CMK (cell line): ENCODE measurements at regions not wholly inside any gene's neighbourhood (a gene's known extent, or its start where the extent isn't known, plus 50 kb on each side); places are given as distances from the start of the nearest gene placed in this dataset.

ENCODE experiments used
- DNase-seq: peaks from one replicate; pipeline ENCODE4 v3.0.0-alpha.2; 2010; ENCODE audit warnings: low read depth

GRCh38 chr18:7415081-7415894, 151.8 kb upstream of the PTPRM start:
- no peak for DNase-seq

DNA sequence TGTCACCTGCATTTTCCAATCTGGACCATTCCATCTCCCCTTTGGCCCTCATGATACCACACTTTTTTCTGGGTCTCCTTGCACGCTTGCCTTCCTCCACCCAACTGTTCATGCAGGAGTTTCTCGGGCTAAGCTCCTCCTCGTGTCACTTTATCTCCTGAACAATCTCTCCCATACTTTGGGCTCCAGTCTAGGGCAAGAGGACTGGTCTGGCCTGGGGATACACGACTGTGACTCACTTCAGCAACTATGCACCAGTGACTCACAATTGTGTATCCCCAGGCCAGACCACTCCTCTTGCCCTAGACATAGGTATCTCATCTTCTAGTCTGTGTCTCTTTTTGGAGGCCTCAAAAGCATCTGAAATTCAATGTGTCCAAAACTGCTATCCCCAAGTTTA, 149.4 kb upstream of the PTPRM start:
- DNase-seq: no peak

DNA sequence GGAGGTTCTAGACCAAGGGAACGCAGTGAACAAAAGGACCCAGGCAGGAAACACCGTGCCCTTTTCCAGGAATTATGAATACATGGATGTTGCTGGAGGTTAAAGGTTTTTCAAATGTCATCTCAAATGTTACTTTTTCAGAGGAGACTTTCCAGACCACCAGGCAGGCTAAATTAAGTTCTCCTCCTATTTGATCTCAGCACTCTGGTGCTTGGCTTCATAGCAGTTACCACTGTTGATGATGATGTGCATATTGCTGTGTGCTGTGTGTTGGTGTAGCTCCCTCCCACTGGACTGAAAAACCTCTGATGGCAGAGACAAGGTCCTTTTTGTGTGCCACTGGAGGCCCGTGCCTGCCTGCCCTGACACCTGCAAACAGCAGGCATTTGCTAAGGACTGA, 137.3 kb upstream of the PTPRM start:
- no peak for DNase-seq

DNA sequence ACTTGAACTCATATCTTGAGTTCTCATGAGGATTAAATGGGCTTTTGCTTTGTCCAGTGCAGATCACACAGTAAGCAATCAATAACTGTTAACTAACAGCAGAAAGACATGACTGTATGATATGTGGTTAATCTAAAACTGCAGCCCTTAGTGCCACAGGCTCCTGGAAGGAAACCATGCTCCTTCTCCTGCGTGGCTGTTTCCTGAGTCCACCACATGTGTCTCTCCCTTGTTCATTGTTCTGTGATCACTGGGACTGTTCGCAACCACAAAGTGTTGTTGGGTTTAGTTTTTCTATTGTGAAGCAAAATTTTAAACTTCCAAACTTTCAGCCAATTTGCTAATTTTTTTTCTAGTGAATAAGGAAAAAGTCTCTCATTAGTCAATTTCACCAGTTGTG, 130.9 kb upstream of the PTPRM start:
- DNase-seq: no peak

GRCh38 chr18:7437870-7438269, 129.2 kb upstream of the PTPRM start:
- no peak for DNase-seq

DNA sequence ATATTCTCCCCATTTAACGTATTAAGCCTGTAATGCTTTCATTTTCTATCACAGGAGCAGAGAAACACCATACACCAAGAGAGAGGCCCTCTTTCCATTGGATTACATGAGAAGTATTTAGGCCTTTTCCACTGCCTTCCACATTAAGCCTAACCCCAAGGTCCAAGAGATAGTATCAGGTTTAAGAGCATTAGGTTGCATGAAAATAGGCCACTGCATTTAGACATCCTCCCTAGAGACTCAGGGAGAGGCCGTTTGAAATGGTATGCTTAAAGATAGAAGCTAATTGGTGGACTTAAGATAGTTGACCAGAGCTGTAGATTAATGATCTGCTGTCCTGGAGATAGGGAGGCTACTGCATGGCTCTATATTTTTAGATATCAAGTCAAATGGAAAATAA, 128.5 kb upstream of the PTPRM start:
- DNase-seq: no peak

DNA sequence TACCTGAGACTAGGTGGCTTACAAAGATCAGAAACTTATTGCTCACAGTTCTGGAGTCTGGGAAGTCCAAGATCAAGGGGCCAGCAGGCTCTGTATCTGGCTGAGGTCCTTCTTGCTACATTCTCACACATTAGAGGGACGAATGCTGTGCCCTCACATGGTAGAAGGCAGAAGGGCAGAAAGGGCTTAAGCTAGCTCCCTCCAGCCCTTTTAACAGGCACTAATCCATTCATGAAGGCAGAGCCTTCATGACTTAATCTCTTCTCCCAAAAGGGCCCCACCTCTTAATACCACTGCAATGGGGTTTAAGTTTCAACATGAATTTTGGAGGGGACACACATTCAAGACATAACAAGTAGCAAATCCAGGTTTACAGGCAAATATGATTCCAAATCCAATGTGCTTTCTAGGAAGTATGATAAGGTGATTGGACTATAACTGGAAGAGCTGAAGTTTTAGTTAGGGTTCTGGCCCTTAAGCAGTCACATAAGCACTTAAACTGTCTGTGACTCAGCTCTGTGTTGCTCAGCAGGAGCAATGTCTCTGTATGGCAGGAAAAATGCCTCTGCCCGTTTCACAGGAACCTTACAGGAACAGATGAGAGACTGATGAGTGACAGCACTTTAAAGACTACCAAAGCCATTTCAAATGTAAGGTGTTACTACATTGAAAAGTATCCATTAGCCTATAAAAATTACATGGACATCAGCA, 119.6 kb upstream of the PTPRM start:
- DNase-seq: no peak

DNA sequence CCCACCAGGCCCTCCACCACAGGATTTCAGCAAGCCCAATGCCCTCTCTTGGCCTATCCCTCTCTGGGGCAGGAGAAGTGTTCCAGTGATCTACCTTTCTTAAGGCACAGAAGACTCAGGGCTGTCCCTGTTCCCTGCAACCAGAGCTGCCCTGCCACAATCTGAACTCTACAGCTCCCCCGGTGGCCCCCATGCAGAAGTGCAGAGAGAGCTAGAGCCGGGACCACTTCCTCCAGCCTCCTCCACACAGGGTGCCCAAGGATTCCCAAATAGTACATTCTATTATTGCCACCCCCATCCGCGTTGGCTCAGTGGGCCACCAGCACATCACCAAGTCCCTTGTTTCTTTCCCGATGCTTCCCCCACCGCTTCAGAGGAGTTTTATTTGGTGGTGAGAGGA, 114.8 kb upstream of the PTPRM start:
- peak; percentile 9 for DNase-seq

- DNase-seq: no peak
Measured at GRCh38 chr18:7454429-7454828, 112.7 kb upstream of the PTPRM start.

GRCh38 chr18:7456376-7456775, 110.7 kb upstream of the PTPRM start:
- DNase-seq: no peak

- no peak for DNase-seq
Measured at GRCh38 chr18:7457262-7457661, 109.9 kb upstream of the PTPRM start.

DNA sequence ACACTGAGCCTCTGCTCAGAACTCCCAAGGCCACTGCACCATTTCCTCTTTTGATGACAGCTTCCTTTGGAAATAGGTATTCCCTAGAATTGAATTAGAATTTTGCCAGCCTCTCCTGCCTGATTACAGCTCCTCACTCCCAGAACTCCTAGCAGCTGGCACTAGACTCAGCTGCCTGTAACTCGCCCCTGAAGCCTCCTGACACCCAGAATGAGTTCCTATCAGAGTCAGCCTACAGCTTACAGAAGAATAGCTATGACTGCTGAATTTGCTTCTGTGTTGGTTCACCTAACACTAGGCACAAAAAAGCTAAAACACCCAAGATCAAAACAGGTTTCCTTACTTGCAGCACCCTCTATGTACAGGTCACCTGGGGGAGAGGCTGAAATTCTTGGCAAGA, 108.2 kb upstream of the PTPRM start:
- no peak for DNase-seq

- no peak for DNase-seq
Measured at GRCh38 chr18:7459851-7460770, 107.0 kb upstream of the PTPRM start.

GRCh38 chr18:7464245-7464966, 102.7 kb upstream of the PTPRM start:
- no peak for DNase-seq

GRCh38 chr18:7466190-7466589, 100.9 kb upstream of the PTPRM start:
- DNase-seq: no peak

GRCh38 chr18:7467708-7468466, 99.2 kb upstream of the PTPRM start:
- DNase-seq: no peak

DNA sequence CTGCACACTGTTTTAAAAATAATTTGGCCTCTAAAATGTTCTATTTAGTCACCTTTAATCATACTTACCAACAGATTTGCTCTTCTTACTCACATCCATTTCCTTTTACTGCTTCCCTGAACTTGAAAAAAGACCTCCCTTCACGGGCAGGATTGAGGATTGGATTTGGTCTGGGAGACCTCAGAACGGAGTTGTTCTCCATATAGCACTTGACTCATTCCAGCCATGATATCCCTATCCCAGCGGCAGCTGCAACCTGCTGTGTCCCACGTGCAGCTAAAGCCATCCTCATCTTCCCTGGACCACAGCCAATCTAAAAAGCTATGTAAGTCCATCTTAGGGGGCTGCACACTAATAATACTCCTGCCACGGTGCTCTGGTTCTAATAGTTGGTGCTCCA, 97.0 kb upstream of the PTPRM start:
- no peak for DNase-seq

- no peak for DNase-seq
Measured at GRCh38 chr18:7470503-7470902, 96.6 kb upstream of the PTPRM start.

DNA sequence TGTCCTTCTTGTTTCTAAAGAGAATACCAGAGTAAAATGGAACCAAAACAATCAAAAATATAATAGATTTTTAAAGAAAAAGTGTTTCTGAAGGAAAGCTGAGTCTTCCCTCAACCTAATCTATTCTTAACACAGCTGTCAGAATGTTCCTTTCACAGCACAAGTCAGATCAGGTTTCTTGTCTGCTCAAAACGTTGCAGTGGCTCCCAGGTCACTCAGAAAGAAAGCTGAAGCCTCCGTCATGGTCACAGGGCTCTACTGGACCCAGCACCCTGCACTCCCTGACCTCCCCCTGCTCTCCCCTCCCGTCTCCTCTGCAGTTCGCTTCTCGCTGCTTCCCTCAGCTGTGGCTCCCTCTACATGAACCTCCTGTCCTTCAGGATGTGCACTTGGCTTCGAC, 90.7 kb upstream of the PTPRM start:
- no peak for DNase-seq

GRCh38 chr18:7479756-7480155, 87.4 kb upstream of the PTPRM start:
- no peak for DNase-seq

GRCh38 chr18:7480879-7481278, 86.2 kb upstream of the PTPRM start:
- DNase-seq: no peak
